ENCODE measurements at regions not wholly inside any gene's neighbourhood (a gene's known extent, or its start where the extent isn't known, plus 50 kb on each side); places are given as distances from the start of the nearest gene placed in this dataset.

GRCh38 chr7:66413379-66414114 lies 208.4 kb downstream of the TPST1 start:
- H3K27me3 ChIP-seq (replicated peaks; ENCODE audit: control insufficient read depth, insufficient read depth, low read length) = no peaks in the 10 kb centered on the region
- peak; percentile 58 for TF ChIP-seq CTCF (IDR thresholded peaks at IDR 0.05; ENCODE audit: insufficient read depth, low read length, poor library complexity, severe bottlenecking)
- H3K36me3 ChIP-seq (ENCODE audit: control insufficient read depth, insufficient read depth, low read length) = no peaks in the 10 kb centered on the region; the same call in 1 of the 2 replicates
- H3K4me3 ChIP-seq (replicated peaks; ENCODE audit: low read depth, low read length) = peak overlapping the region; percentile 48
- peak; percentile 83 for DNase-seq (ENCODE audit: extremely low read depth, insufficient read length)

- no peak for DNase-seq (ENCODE audit: extremely low read depth, insufficient read length)
- no peak for TF ChIP-seq CTCF (IDR thresholded peaks at IDR 0.05; ENCODE audit: insufficient read depth, low read length, poor library complexity, severe bottlenecking)
- no peaks in the 10 kb centered on the region for H3K36me3 ChIP-seq (ENCODE audit: control insufficient read depth, insufficient read depth, low read length)
- no peak overlapping the region for H3K4me3 ChIP-seq (replicated peaks; ENCODE audit: low read depth, low read length)
- no peaks in the 10 kb centered on the region for H3K27me3 ChIP-seq (replicated peaks; ENCODE audit: control insufficient read depth, insufficient read depth, low read length)
Observed at GRCh38 chr7:66415659-66416265, 210.6 kb downstream of the TPST1 start.

- no peaks in the 10 kb centered on the region for H3K36me3 ChIP-seq (ENCODE audit: control insufficient read depth, insufficient read depth, low read length)
- DNase-seq (ENCODE audit: extremely low read depth, insufficient read length) = no peak
- H3K4me3 ChIP-seq (replicated peaks; ENCODE audit: low read depth, low read length) = no peak overlapping the region
- H3K27me3 ChIP-seq (replicated peaks; ENCODE audit: control insufficient read depth, insufficient read depth, low read length) = no peaks in the 10 kb centered on the region
- no peak for TF ChIP-seq CTCF (IDR thresholded peaks at IDR 0.05; ENCODE audit: insufficient read depth, low read length, poor library complexity, severe bottlenecking)
Observed at GRCh38 chr7:66418537-66418936, 210.1 kb upstream of the KCTD7 start.

GRCh38 chr7:66419210-66419609 lies 209.5 kb upstream of the KCTD7 start:
- TF ChIP-seq CTCF (IDR thresholded peaks at IDR 0.05; ENCODE audit: insufficient read depth, low read length, poor library complexity, severe bottlenecking) = no peak
- Histone ChIP-seq H3K4me3 (replicated peaks; ENCODE audit: low read depth, low read length) (no peak overlapping the region), H3K36me3 (ENCODE audit: control insufficient read depth, insufficient read depth, low read length) (no peaks in the 10 kb centered on the region), H3K27me3 (replicated peaks; ENCODE audit: control insufficient read depth, insufficient read depth, low read length) (no peaks in the 10 kb centered on the region)
- no peak for DNase-seq (ENCODE audit: extremely low read depth, insufficient read length)

GRCh38 chr7:66421830-66422475 lies 206.7 kb upstream of the KCTD7 start:
- H3K36me3 ChIP-seq (ENCODE audit: control insufficient read depth, insufficient read depth, low read length) = no peaks in the 10 kb centered on the region
- H3K27me3 ChIP-seq (replicated peaks; ENCODE audit: control insufficient read depth, insufficient read depth, low read length) = no peaks in the 10 kb centered on the region
- no peak for TF ChIP-seq CTCF (IDR thresholded peaks at IDR 0.05; ENCODE audit: insufficient read depth, low read length, poor library complexity, severe bottlenecking)
- no peak for DNase-seq (ENCODE audit: extremely low read depth, insufficient read length)
- H3K4me3 ChIP-seq (replicated peaks; ENCODE audit: low read depth, low read length) = no peak overlapping the region

All from GM06990 (cell line).